ENCODE measurements at regions not wholly inside any gene's neighbourhood (a gene's known extent, or its start where the extent isn't known, plus 50 kb on each side); places are given as distances from the start of the nearest gene placed in this dataset.

GRCh38 chr6:139985236-139985815, 610.9 kb upstream of the CITED2 start:
- Histone ChIP-seq H3K4me1 (peaks cover 6% of the 10 kb centered on the region), H3K36me3 (ENCODE audit: low read depth, missing control alignments) (no peaks in the 10 kb centered on the region), H3K27ac (no peak overlapping the region), H3K9me3 (no peaks in the 10 kb centered on the region), H3K27me3 (no peaks in the 10 kb centered on the region), H3K4me3 (no peak overlapping the region)
- intact Hi-C loops (cut with DNase I; ENCODE audit: low total_unique reads): no loop called here
- TF ChIP-seq POLR2A (IDR thresholded peaks at IDR 0.05) (no peak), CTCF (IDR thresholded peaks at IDR 0.05) (no peak)
- no peak for DNase-seq

GRCh38 chr6:139984317-139984716, 609.9 kb upstream of the CITED2 start:
- WGBS, 2 donors: 89 to 93% methylated on average over 6 of the region's 6 CpGs
- no peaks in the 10 kb centered on the region for H3K36me3 ChIP-seq (ENCODE audit: low read depth, missing control alignments)
- DNase-seq: no peak
- H3K27ac ChIP-seq: no peak overlapping the region
- H3K27me3 ChIP-seq: no peaks in the 10 kb centered on the region
- no peaks in the 10 kb centered on the region for H3K9me3 ChIP-seq
- H3K4me1 ChIP-seq: no peaks in the 10 kb centered on the region
- intact Hi-C loops (cut with DNase I; ENCODE audit: low total_unique reads): no loop called here
- H3K4me3 ChIP-seq: no peak overlapping the region
- TF ChIP-seq CTCF (IDR thresholded peaks at IDR 0.05) (no peak), POLR2A (IDR thresholded peaks at IDR 0.05) (no peak)

- no peaks in the 10 kb centered on the region for H3K4me1 ChIP-seq
- WGBS, 2 donors: 52 to 65% methylated on average over 5 of the region's 5 CpGs
Observed at GRCh38 chr6:139983555-139984276, 609.3 kb upstream of the CITED2 start.

GRCh38 chr6:139982652-139983295, 608.3 kb upstream of the CITED2 start:
- Histone ChIP-seq H3K4me3 (no peak overlapping the region), H3K9me3 (no peaks in the 10 kb centered on the region), H3K27ac (peak overlapping the region in 1 of 2 donors; percentile 50), H3K27me3 (no peaks in the 10 kb centered on the region), H3K36me3 (ENCODE audit: low read depth, missing control alignments) (no peaks in the 10 kb centered on the region), H3K4me1 (no peaks in the 10 kb centered on the region)
- DNase-seq: no peak
- TF ChIP-seq POLR2A (IDR thresholded peaks at IDR 0.05): no peak
- TF ChIP-seq CTCF (IDR thresholded peaks at IDR 0.05): no peak
- intact Hi-C loops (cut with DNase I; ENCODE audit: low total_unique reads): no loop called here
- WGBS, 2 donors: 57 to 59% methylated on average over 4 of the region's 4 CpGs

More at GRCh38 chr6:139983555-139984276, 609.3 kb upstream of the CITED2 start:
- intact Hi-C loops (cut with DNase I; ENCODE audit: low total_unique reads): no loop called here
- no peaks in the 10 kb centered on the region for H3K9me3 ChIP-seq
- no peak for DNase-seq
- H3K27ac ChIP-seq: peak overlapping the region in 1 of 2 donors; percentile 50
- TF ChIP-seq POLR2A (IDR thresholded peaks at IDR 0.05) (no peak), CTCF (IDR thresholded peaks at IDR 0.05) (no peak)
- no peaks in the 10 kb centered on the region for H3K36me3 ChIP-seq (ENCODE audit: low read depth, missing control alignments)
- H3K4me3 ChIP-seq: no peak overlapping the region
- no peaks in the 10 kb centered on the region for H3K27me3 ChIP-seq
